Stimulated activated naive CD4-positive, alpha-beta T cell (primary cell): ENCODE measurements at regions not wholly inside any gene's neighbourhood (a gene's known extent, or its start where the extent isn't known, plus 50 kb on each side); places are given as distances from the start of the nearest gene placed in this dataset.
A peak's percentile ranks its signal among the peaks of the same experiment; 100 is the strongest.
"Not testable (repeated sequence)": the region's sequence is repeated elsewhere in the genome, so short reads cannot be mapped to it uniquely, and the experiment has no call there.

Source experiments
- DNase-seq, 6 experiments: peaks; one replicate each; lab custom pipeline; 2025; lab: John Stamatoyannopoulos, UW

DNA sequence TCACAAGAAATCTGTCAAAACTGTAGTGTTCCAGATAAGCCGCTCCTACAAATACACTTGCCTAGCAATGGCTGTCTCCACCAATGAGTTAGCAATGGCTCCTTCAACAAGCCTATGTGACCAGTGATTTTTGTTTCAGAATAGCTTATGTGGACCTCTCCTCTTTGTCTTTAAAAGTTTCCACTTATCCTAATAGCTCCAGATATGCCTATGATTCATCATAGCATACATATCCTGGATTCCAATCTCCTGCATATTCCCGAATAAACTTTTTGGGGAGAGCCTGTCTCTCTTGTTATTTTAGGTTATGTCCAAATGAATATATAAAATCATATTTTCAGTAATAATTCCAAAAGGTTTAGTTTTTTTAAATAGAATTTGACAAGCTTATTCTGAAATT, 510.6 kb downstream of the ARL4A start:
- no peak for DNase-seq

DNA sequence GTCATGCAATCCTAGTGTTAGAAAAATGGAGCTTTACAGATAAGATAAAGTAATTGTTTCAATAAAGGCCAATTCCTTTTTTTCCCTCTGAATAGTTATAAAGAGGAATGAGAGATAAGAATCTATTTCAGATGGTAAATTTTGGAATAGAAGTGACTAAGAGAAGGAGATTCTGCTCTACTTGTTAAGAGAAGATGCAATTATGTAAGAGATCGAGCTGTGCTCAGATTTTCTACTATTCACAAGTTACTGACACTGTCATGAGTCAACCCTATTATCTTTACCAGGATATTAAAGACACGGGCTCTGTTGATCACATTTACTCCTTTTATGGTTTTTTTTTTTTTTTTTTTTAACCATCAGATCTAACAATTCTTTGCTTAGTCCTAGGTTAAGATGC, 511.3 kb downstream of the ARL4A start:
- DNase-seq: no peak

DNA sequence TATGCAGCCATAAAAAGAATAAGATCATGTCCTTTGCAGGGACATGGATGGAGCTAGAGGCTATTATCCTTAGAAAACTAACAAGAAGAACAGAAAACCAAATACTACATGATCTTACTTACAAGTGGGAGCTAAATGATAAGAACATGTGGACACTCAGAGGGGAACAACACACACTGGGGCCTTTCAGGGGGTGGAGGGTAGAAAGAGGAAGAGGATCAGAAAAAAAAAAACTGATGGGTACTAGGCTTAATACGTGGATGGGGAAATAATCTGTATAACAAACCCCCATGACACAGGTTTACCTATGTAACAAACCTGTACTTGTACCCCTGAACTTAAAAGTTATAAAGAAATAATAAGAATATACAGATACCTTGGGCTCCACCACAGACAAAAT, 514.2 kb downstream of the ARL4A start:
- DNase-seq: no peak

DNA sequence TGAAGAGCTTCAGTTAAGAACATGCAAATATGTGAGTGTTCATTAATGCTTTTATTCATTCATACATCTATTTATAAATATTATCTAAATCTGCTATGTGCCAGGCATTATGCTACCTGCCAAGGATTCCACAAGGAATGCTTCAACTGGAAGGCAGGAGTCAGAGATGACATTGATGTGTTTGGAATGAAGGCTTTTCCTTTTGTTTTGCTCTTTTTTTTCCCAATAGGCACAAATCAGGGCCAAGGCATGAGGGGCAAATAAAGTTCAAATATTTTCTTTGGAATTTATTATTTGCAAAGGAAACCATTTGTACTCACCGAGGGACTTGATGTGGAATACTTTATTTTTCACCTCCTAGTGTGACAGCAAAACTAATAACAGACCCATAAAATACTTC, 530.3 kb downstream of the ARL4A start:
- DNase-seq: no peak

DNA sequence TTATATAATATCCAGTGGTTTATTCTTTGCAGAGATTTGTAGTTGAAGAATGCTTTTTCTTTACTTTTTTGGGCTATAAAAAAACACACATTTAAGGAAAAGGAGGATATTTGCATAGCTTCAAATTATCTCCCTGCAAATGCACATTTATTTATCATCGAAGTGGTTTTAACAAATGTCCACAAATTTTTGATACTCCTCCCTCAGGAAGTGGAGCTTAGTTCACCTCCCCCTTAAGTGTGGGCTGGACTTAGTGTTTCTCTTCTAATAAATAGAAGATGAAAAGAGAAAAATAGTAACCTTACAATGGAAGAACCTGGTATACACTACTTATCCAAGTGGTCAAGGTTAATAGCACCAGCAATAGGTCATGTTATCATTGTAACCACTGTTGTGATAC, 537.6 kb downstream of the ARL4A start:
- no peak for DNase-seq

DNA sequence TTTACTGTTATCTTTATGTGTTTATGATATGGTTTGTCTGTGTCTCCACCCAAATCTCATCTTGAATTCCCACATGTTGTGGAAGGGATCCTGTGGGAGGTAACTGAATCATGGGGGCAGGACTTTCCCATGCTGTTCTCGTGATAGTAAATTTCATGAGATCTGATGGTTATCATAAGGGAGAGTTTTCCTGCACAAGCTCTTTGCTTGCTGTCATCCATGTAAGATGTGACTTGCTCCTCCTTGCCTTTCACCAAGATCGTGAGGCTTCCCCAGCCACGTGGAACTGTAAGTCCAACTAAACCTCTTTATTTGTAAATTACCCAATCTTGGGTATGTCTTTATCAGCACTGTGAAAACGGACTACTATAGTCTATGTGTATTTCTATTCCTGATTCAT, 539.0 kb downstream of the ARL4A start:
- DNase-seq: no peak

DNA sequence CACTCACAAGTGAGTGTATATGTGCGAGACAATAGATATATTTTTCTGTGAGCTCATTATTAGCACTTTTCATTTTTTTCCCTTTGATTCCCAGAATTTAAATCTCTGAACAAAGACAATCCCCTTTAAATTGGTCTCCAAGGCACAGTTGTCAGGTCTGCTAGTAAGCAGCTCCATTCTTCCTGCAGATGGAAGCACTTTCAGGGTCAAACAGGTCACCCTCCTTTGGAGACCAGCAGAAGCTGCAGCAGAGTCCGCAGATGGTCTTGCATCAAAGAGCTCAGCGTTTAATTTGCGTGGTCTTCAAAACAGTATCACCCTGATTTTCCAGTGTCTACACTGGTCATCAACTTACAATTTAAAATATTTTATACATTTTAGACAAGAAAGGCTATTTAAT, 543.8 kb downstream of the ARL4A start:
- no peak for DNase-seq

DNA sequence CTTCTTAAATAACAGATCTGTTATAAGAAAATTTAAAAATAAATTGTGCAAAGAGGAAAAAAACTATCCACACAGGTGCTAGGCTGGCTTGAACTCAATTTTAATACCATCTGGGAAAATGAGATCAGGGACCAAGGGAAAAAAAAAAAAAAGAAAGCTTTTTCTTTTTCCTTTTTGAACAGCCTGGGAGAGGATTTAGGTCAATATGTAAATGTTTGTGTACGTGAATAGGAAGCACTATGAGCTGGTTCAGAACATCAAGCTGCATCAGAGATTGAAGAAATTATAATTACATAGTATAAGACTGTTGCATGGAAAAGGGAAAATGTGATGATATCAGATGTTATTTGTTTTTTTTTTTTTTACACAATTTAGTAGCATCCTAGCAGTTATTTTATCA, 548.0 kb downstream of the ARL4A start:
- no peak for DNase-seq

DNA sequence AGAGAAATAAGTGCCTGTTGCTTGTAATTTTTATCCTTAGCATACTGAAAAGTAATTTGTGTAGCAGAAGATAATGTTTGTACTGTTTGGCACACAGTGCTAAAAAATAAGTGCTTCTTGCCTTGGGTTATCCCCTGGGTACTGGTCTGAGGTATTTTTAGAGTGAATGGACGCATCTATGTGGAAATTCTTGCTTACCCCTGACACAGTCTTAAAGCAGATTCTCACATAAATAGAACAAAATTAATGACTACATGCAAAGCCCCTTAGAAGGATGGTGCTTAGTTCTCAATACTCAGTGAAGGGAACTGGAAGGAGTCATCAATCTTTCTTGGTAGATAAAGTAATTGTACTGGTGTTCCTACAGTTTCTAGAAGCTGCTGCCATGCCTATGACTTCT, 548.6 kb downstream of the ARL4A start:
- no peak for DNase-seq

DNA sequence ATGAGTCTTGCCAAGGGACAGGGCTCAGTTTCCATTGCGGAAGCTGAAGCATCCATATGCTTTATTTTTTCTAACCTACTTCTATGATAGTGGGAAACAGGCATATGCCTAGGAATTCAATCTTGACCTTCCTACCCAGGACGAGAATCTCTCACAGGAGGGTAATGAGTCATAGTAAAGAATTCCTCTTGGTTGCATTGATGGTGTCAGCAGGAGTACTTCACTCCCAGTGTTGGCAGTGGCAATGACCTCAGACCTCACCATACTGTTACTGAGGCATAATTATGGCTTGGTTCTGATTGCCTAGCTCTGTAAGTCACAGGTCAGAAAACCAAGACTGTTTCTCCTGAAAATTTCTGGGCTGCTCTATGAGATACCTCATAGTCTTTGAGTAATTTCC, 552.9 kb downstream of the ARL4A start:
- DNase-seq: no peak

DNA sequence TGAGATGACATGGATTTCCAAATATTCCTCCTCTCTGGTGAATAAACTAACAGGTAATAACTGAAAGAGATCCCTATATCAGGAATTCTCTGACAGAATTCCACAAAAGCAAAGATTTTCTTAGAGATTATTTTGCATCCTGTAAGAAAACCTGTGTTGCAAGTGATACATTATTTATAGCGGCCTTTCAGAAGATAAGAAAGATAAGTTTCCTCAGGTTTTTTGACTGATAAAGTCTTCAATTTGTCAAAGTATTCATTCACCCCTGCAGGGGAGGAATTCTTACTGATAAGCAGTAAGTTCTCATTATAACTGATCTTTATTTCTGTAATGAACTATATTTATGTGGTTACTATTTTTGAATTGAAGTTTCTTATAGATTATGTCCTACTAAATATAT, 554.0 kb downstream of the ARL4A start:
- DNase-seq: no peak

DNA sequence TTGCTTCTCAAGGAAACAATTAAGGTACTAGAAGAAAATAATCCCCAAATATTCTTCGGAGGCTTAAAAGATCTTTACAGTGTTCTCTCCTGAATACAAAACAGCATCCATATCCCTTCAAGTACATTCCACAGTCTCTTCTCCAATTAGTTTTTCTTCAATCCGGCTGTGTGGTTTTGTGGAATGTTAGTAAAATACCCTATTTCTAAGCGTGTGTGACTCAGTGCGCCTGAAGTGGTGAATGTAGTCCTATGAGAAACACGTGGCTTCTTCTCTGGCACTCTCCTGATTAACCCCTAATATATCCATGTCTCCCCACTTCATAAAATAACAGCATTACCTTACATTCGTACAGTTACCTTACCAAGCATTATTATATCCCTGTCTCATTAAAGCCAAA, 570.2 kb downstream of the ARL4A start:
- no peak for DNase-seq

DNA sequence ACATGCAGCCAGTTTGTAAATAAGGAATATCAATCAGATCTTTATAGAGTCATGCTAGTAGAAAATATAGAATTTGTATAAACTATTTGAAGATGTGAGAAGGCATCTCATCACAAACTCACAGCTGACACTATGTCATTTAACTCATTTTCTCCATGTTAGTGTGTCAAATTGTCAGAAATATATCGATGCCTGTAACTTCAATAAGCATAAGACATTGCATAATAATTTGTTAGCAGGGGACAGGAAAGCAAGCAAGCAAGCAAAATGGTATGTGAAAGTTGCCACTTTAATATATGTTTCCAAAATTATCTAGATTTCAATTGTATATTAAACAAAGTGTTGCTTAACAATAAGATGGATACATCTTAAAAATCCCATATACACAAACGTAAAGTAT, 571.0 kb downstream of the ARL4A start:
- no peak for DNase-seq

DNA sequence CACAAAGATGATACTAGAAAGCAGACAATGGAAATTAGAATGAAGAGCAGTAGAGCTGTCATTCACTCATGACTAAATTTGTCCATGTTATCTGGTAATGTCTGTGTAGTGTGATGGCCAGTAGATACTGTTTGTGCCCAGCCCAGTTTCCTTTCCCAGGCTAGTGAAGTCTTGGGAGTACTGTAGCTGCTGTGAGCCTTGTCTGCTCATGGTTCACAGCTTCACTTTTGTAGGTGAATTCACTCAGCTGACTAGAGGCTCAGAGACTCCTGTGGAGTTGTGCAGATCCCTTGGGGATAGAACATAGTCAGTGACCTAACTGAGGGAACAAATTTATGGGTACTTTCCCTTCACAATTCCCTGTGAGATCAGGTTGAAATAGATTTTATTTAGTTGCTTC, 572.5 kb downstream of the ARL4A start:
- no peak for DNase-seq

DNA sequence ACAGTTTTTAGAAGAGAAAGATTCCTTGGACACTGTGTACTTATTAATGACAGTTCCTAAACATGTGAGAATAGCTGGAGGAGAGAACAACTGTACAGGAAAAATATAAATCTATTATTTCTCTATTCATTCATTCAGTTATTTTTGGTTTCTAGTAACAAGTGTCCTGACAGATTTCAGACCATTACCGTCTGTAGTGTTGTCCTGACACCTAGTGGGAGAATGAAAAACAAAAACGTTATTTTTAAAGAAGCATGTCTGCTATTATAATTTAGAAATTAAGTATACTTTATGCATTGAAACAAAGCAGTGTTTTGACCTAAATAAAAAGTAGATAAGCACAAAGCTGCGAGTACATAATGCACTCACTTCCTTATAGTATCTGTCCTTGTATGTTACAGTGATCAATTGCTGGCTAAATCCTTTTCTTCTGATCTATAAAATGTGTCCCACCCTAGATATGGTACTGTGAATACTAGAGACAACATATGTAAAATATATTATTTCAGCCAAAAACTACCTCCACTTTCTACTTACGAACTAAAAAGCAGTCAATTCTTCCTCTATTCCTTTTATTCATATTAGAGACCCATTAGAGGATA, 575.6 kb downstream of the ARL4A start:
- DNase-seq: peak in 3 of 6 experiments; percentile 5 to 24 (median 13)

DNA sequence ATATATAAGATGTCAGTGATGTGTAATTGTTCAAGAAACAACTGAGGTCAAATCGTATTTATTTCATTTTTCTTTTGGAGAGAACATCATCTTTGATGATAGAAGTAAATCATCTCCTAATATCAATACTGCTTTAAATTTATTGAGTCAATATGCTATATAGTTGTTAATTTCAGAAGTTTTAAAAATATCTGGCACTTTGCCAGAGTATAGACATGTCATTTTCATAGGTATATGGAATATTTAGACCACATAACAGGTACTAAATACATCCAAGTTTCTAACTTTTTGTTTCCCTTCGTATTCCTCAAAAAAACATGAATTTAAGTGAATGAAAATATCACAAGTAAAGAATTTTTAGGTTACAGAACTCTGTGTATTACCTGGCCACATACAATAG, 577.8 kb downstream of the ARL4A start:
- no peak for DNase-seq

DNA sequence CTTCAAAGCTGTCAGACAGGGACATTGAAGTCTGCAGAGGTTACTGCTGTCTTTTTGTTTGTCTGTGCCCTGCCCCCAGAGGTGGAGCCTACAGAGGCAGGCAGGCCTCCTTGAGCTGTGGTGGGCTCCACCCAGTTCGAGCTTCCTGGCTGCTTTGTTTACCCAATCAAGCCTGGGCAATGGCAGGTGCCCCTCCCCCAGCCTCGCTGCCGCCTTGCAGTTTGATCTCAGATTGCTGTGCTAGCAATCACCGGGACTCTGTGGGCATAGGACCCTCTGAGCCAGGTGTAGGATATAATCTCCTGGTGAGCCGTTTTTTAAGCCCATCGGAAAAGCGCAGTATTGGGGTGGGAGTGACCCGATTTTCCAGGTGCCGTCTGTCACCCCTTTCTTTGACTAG, 586.8 kb downstream of the ARL4A start:
- DNase-seq: not testable (repeated sequence)

DNA sequence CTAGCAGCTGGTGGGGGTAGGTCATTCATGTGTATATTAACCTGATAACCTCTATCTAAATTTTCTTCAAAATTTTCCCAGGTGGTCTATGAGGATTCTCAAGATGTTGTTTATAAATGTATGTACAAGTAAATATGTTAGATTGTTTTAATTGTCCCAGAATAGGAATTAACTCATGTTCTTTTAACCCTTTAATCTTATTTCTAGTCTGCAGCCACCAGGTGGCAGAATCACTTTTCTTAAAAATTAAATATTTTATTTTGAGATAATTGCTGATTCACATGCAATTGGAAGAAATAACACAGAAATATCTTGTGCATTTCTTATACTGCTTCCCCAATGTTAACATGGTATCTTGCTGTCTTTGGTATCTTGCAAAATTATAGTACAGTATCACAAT, 589.5 kb downstream of the ARL4A start:
- no peak for DNase-seq

DNA sequence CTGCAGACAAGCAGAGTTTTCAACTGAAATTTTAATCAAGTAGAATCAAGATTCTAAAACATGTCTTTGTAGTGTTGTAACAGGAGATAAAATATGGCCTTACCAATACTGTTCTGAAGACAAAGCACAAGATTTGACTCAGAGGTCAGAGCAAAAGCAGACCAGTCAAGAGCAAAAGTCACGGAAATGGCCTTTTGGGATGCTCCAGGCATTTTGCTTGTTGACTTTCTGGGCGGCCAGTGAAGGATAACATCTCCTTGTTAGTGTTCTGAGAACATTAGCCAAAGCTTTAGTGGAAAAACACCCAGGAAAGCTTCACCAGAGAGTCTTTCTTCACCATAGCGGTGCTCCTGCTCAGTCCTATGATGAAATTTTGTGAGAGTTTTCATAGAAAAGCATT, 590.6 kb downstream of the ARL4A start:
- DNase-seq: no peak

DNA sequence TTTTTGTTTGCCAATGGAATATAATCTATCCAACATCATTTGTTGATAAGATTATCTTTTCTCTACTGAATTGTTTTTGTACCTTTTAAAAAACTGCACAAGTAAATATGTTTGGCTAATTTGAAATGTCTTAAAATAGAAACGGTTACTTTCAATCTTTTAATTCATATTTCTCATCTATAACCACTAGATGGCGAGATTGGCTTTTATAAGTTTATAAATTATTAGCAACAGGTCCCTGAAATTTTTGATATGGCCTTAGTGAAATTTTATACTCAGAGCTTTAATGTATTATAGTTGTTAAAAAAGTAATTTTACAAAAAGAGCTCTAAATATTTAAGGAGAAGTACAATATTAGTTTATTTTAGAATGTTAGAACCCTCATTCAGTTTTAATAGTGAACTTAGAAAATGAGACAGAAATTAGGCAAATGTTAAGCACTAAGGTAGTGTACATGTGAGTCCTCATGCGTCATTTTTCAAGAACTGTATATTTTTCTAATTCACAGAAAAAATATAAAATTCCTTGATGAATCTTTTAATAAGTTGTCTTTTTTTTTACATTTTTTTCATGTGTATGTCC, 592.5 kb downstream of the ARL4A start:
- no peak for DNase-seq

DNA sequence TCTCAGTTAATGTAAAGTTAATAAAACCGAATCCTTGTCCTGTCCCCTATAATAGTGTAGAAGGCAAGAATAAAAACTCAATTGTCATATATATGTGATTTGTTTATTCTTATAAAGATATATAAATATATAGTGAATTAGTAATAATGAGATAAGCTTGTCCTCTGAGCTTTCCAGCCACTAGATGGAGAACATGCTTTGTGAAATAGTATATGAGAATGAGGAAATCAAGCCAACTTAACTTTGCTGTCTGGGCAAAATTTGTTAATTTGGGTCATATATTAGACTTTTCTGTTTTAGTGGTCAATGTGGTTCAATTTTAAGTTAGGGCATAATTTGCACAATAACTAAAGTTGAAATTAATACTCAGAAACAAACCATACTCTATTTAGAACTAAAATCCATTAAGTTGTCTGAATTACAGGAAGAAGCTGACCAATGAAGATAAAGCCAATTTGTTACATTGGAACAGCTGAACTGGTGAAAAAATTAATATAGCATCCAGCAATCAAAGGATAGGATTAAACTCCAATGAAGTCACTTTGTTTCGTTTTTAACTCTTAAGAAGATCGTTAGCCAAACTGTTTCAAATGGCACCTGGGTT, 595.0 kb downstream of the ARL4A start:
- no peak for DNase-seq

DNA sequence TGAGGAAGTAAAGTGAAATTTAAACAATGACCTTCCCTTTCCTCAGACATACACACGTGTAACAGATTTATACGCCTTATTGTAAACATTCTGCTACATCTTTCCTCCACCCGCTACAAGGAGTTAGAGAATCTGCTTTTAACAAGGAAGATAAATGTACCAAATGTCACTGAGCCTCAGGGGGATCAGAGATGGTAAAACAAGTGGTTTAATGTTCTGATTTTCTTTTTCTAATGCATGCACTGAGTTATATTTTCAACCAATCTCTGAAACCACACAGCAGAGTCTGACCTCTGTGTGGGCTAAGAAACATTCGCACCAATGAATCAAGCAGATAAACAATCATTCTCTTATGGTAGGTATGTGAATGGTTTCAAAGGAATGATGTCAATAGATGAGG, 599.5 kb downstream of the ARL4A start:
- no peak for DNase-seq

DNA sequence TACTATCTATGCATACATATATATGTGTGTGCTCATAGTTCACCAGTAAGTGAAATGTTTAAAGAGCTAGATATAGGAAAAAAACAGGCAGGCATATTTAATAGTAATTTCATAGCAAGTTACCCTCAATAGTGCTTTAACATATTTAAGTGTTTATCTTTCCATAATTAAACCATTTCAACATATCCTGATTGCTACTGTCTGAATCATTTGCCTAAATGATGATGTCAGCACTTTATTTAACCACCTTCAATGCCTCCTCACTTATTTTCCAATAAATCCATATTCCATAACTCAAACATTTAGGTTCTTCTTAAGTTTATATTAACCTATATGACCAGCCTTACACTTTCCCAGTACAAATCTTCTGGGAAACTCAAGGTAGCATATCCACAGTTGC, 601.1 kb downstream of the ARL4A start:
- DNase-seq: no peak

DNA sequence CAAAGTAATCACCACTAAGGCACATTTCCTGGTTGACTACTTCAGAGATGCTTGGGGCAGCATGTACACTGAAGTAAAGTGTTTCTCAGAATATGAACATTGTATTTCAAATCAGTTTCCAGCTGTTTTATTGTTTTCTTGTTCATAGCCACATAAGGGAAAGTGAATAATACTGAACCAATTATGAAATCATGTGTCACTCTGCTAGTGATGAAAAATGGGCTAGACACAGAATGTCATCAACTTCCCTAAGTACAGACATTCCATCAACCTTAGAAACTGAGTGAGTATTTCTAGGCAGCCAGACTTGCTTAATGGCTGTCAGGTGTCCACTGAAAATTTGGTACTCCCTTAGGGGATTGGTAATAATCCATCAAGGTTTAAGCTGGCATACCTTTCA, 603.5 kb downstream of the ARL4A start:
- DNase-seq: no peak
